ENCODE measurements at regions not wholly inside any gene's neighbourhood (a gene's known extent, or its start where the extent isn't known, plus 50 kb on each side); places are given as distances from the start of the nearest gene placed in this dataset.
A peak's percentile ranks its signal among the peaks of the same experiment; 100 is the strongest.
"Not testable (repeated sequence)": the region's sequence is repeated elsewhere in the genome, so short reads cannot be mapped to it uniquely, and the experiment has no call there.

DNA sequence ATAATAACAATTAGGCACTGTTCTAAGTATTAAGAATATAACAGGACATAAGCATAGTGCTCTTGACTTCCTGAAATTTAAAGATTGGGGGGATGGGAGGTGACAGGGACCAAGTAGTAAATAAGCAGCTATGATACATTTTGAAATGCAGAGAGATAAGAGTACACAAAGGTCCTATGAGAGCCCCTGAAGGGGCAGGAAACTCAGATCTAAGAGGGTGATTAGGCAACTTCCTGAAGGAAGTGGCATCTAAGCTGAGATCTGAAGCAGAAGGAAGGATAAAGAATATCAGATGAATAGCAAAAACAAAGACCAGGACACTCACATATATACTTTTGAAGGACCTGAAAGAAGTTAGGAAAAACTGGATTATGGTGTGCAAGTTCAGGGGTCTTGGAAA is 415.2 kb upstream of the FRG2C start:
- DNase-seq, result no peak

DNA sequence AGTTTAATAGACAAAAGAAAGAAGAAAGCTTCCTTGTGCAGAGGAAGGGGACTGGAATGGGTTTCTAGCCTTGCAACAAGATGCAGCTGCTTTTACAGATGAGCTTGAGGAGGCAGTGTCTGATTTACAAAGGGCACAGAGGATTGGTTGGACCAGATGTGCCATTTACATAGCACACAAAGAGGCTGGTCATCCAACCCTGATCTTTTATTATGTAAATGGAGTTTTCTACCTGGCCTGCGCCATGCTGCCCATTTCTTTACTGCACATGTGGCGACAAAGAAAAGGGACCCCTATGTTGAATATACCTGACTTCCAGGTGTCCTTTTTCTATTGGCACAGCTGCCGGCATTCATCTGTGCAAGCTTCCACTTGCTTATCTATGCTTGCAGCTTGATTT is 409.4 kb upstream of the FRG2C start:
- DNase-seq, result no peak

DNA sequence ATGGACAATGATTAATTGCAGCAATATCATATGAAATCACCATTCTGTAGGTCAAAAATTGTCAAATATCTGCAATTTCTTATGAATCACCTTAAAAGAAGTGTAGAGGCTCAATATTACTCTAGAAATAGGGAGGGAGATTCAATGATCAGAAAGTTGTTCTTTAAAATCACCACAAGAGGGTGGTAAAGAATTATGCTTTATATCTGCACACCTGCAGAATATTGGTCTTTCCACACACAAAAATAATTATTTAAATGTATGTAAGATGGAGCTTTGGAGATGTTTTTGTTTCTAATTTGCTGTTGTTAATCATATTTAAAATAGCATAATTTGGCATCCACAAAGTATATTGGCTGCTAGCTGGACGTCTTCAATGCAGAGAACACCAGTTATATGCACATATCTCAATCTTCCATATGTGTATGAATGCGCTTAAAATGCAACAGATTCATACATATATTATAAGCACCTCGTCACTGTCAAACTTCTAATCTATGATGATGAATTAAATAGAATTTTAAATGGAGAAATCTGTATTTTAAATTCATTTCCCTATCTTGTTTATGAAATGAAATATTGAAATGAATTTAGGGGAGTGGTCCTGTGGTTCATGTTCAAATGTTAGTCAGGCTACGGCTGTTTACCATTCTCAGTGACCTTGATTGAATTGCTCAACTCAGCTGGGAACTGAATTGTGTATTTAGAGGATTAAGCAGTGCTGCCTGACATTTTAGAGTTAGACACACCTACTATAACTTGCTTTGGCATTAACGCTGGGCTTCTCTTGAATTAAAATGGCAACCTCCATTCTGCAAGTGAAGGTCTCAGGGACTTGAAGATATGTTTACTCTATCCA is 405.1 kb upstream of the FRG2C start:
- DNase-seq, result peak; percentile 20

DNA sequence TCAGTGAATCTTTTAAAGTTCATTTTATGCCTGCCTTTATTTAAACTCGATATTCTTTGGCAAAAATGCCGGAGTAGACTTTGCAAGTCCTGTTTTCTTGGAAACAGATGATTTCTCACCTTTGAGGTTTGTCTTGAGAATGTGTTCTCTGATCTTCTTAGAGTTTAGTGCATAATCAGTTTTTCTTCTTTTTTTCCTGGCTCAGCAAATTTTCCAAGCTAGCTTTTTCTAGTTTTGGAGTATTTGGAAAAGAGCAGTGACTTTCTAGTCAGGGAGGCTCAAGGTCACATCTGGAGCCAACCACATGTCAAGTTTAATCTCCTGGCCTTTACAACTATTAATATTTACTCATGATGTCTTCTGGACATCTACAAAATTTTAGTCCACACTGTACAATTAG is 403.2 kb upstream of the FRG2C start:
- not testable (repeated sequence) for DNase-seq

DNA sequence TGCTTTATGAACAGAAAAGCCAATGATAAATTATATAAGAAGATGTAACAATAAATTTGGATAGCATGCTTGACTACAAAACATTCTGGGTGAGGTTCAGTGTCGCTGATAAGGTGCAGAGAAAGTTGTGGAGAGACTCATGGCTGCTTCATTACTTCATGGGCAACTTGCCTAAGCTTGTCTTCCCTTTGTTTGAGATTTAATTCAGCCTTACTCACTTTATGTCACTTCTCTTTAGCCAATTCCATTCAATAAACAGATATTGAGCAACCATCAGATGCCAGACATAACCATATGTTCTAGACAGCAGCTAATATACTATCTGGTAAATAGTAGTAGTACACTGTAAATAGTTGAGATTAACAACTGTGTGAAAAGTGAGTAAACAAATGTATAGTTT is 401.5 kb upstream of the FRG2C start:
- no peak for DNase-seq

DNA sequence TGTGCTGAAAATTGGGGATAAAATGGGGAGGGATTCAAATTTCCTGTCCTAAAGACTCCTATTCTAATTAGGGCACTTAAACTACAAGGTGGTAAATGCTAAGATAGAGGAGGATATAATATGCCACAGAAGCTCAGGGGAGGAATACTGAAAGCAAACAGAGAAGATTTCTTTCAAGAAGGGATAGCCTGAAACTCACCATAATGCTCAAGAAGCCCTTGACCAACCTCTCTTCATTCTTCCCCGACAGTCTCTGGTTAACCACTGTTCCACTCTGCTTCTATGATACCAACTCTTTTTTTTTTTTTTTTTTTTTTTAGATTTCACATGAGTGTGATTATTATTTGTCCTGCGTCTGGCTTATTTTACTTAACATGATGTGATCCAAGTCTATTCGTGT is 398.2 kb upstream of the FRG2C start:
- no peak for DNase-seq

DNA sequence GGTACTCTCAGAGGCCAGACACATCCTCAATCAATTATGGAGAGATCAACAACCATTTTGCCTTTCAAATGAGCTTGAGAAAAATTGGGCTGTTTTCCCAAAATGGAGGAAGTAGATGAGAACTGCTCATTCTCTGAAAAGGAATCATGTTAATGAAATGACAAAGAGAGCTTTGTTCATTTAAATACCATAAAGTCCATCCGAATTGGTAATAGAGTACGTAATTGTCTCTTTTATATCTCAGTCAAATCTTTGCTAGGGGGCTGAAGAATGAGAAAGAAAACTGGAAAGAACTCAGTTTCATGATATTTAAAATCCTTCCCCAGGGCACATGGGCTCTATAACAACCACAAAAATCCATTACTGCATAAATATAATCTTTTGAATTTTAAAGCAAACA is 395.6 kb upstream of the FRG2C start:
- DNase-seq, result not testable (repeated sequence)

DNA sequence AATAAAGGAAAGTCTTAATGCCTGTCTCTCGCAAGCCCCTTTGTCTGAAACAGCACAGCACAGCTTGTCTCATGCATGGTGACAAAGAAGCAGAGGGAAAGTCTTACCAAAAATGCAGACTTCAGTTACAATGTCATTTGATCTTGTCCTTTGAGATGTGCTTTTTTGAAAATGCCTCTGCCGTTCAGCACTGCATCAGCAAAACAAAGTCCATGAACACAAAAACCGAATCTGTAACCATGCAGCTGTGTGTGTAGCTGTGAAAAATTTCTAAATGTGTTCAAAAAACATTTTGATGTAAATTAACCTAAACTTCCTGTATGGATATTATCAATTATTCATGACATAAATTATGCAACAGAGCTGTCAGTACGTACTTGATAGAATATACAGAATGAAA is 391.9 kb upstream of the FRG2C start:
- DNase-seq, result not testable (repeated sequence)

DNA sequence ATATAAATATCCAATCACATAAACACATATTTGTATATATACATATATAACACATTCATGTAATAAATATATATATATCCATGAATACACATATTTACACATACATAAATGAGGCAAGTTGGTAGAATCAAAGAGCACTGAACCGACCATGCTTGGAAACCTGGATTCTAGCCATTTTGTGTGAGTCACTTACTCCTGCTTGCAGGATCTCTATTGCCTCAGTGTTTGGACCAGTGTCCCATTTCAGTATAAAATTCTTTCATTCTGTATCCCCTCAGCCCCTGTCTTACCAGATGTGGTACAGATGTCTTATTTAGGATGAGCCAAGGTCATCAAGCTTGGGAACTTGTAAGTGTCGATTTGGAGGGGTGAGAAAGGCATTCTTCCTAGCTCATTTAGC is 391.4 kb upstream of the FRG2C start:
- peak; percentile 21 for DNase-seq

DNA sequence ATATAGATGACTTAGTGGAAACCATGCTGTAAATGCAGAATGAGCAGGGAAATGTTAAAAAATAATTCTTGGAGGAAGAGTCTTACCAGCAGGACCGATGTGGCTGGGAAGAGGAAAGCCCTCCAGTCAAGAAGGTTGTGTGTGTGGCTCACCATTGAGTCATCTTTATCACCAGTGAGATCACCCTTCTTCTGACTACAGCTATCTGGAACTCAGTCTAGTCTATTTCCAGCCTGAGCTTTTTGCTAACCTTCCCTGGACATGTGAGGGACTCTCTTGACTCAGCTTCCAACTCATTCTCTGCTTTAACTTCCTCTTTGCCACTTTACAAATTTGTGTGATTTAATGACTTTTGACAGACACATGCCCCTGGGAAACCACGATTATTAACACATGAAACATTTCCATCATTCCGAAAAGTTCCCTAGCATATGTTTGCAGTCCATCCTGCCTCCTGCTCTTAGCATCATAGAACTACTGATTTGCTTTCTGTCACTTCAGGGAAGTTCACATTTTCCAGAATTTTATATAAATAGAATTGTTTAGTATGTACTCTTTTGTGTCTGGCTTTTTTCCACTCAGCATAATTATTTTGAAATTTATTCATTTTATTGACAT is 378.5 kb upstream of the FRG2C start:
- peak; percentile 55 for DNase-seq

DNA sequence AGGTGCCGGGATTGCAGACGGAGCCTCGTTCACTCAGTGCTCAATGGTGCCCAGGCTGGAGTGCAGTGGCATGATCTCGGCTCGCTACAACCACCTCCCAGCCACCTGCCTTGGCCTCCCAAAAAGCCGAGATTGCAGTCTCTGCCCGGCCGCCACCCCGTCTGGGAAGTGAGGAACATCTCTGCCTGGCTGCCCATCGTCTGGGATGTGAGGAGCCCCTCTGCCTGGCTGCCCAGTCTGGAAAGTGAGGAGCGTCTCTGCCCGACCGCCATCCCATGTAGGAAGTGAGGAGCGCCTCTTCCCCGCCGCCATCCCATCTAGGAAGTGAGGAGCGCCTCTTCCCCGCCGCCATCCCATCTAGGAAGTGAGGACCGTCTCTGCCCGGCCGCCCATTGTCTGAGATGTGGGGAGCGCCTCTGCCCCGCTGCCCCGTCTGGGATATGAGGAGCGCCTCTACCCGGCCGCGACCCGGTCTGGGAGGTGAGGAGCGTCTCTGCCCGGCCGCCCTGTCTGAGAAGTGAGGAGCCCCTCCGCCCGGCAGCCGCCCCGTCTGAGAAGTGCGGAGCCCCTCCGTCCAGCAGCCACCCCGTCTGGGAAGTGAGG is 375.1 kb upstream of the FRG2C start:
- not testable (repeated sequence) for DNase-seq

DNA sequence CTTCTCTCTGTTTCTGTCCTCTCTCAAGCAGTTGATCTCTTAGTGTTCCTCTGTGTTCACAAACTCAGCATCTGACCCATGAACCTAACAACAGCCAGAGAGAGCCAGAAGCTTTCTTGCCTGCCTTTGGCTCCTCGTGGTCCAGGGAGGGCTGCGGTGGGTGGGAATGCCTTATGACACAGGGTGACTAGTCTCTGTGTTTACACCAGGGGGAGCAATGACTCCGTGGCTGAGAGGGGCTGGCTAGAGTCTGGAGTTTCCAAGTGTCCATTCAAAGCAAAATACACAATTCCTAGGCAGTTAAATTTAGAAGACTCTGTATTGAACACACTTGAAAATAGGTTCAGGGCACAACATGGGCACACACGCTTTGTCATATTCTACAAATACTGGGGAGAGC is 370.0 kb upstream of the FRG2C start:
- no peak for DNase-seq

DNA sequence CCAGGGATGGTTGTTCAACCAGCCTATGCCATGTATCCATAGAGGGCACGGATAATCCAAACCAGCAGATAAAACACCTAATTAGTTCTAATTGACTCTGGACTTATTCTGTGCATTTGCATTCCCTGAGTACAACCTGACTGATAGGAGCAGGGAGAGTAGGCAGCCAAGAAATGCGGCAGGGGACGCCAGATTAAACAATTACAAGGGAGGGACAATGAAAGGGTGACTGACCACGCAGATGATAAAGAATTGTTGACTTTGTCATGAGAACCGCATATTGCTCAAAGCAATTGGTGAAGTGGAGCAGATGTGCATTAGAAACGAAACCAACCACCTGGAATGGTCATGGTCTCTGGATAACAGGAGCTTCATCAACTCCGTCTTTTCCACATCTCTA is 369.1 kb upstream of the FRG2C start:
- DNase-seq, result no peak

DNA sequence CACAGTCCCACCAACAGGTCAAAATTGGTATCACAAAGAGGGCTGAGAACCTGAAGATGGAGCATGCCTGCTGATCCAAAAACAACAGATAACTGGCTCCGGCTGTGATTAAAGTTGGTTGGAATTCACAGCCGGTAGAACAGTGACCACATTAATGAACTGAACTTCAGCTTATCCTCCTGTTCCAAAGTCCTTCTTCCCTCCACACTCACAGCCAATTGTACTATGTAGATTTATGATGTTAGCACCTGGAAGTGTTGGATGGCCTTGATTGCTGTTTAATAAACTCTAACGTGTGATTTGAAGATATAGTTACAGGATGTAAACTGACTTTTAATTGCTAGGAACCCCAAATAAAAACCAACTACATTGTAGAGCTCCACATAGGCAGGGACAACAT is 367.3 kb upstream of the FRG2C start:
- no peak for DNase-seq

DNA sequence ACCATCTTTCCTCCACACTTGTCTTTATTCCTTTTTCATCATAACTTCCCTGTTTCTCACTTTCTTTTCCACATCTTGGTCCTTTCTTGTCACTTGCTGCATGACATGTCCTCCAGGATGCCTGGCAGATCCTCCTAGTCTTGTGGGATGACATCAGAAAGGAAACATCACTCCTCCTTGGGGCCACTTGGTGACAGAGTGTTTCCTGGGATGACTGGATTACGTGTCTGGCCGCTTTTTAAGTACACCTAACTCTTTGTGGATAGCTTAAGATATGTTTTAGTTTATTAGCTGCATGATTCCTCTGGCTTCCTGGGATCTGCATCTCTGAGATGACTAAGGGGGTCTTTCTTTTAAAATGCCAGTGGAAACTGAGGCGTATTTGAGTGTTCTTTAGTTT is 363.5 kb upstream of the FRG2C start:
- DNase-seq, result no peak

DNA sequence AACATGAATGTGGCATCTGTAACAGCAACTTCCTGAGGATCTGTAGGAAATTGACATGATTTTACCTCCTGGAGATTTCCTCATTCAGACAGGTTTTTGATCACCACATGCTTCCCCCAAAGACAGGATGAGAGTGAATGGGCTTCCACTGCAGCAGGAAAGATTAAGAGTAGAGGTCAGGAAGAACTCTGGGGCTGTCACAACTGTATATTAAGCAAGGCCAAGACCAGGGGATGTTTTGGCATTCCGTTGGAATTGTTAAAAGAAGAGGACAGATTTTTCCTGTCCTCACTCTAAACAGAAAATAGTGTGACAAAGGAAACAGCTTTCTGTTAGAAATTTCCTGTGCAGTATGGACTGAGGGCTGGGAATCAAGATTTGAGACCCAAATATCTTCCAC is 363.1 kb upstream of the FRG2C start:
- not testable (repeated sequence) for DNase-seq

DNA sequence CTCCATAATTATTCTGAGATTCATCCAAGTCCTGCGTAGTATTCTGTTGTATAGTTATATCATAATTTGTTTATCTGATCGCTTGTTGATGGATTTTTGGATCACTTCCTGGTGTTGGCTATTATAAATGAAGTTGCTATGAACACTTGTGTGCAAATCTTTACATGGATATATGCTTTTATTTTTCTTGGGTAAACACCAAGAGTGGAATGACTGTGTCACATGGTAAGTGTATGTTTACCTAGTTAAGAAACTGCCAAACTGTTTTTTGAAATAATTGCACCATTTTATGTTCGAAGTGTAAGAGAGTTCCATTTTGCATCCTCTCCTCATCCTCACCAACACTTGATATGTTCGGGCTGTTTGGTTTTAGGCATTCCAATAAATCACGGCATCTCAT is 360.4 kb upstream of the FRG2C start:
- no peak for DNase-seq

DNA sequence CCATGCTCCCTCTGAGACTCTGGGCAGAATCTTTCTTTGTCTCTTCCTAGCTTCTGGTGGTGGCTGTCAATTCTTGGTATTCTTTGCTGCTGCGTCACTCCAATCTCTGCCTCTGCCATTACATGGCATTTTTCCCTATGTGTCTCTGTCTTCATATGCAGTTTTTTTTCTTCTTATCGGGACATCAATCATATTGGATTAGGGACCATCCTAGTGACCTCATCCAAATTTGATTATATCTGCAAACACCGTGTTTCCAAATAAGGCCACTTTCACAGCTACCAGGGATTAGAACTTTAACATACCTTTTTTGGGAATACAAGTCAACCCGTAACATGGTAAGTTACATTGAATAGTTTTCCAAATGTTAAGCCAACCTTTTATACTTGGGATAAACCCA is 358.2 kb upstream of the FRG2C start:
- no peak for DNase-seq

DNA sequence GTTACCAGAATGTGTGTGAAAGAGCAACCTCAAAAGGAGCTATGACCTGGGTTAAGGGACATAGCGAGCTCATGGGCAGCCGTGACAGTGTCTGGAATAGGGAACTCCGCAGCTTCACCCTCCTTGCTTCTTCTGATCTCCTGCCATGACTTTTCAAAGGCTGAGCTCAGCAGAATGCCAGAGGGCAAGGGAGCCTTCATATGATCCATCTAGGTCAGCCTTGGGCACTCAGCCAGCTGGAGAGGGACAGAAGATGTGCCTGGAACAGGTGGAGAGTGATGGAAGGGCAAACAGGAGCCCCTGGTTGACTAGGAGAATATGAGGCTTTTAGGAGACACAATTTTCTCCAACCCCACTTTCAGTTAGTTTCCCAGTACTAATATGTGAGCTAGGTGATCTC is 352.8 kb upstream of the FRG2C start:
- DNase-seq, result not testable (repeated sequence)

DNA sequence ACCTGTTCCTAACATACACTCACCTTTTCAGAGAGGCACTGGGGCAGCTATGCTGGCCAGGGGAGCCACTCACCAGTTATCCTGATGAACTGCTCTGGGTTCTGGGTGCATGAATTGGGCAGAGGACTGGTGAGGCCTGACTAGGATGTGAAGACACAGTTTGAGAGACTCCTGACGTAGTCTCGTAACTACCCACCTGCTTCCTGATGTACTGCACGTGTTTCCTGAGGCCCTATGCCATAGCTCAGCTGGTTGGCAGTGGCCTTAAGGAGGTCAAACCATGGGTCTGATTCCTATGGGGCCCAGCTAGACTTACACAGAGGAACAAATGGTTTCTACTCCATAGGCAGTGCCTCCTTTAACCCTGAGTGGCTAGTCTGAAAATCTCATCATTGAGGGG is 351.7 kb upstream of the FRG2C start:
- not testable (repeated sequence) for DNase-seq

DNA sequence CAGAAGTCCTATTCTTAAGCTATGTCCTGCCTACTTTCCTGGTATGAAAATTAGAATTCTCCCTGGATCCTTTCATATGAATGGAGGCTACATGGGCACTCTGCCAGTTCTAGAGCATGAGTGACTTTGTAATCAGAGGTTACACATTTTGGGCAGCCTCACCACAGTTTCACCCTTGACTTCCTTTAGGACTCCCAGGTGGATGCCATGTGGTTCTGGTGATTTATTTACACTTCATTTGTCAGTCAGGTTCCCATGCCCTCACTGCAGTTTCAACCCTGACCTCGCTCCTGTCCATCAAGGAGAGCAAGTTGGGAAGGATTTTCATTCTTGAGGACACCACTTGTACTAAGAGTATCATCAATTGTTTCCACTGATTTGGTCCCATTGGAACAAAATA is 344.4 kb upstream of the FRG2C start:
- DNase-seq, result not testable (repeated sequence)

DNA sequence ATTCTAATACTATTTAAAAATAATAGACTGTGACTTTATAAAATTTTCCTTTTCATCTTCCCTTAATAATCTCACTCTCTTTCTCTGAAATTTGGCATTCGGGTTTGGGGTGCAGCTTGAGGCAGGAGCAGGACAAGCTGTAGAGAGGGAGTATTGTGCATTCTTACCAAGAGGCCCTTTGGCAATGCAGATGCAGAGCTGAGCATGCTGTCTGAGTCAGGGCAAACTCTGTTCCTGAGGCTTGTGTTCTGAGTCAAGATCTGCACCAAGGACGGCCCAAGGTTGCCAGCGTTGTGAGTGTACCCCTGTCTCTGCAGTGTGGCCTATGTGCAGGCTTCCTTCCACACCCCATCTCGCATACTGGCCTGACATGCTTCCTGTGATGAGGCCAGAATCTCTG is 343.8 kb upstream of the FRG2C start:
- DNase-seq, result no peak

DNA sequence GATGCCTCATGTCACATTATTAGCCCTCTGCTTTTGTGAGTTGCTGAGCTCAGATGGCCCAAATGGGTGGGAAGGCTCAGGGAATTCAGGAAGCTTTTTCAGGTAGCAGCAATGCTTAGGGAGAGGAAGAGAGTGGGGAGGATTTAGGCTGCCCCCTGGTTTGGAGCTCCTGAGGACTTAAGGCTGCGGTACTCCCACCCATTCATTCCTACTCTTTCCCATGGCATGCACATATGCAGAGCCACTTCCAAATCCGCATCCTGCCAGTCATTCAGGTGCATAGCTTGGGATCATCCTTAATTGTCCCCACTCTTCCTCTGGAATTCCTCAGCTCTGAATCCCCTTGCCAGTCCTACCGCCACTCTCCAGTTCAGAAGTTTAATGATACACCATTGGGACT is 343.1 kb upstream of the FRG2C start:
- no peak for DNase-seq

DNA sequence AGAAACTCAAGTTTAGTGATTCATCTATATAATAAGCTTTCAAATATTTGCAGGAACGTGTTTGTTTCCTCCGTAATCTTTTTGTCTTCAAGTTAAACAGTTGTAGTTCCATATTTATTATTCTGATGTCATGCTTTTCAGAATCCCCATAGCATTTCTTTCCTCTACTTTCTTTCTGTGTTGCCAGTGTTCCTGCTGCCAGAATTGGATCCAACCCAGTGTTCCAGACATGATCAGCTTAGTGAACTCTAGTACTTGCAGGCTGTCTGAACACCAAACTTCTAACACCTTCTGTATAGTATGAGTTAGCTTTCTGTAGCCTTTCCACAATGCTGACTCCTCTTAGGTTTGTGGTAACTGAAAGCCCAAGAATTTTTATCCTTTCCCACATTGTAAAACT is 340.2 kb upstream of the FRG2C start:
- not testable (repeated sequence) for DNase-seq

All from kidney glomerular epithelial cell (primary cell).